GM19467 (cell line): ENCODE measurements at regions not wholly inside any gene's neighbourhood (a gene's known extent, or its start where the extent isn't known, plus 50 kb on each side); places are given as distances from the start of the nearest gene placed in this dataset.

Experiments
- ATAC-seq: cut with Tn5 transposase; IDR thresholded peaks from one replicate; pipeline ENCODE4 v1.9.1; 2021; ENCODE audit warnings: mild to moderate bottlenecking, moderate library complexity; ENCODE audit not compliant: unreplicated experiment

- ATAC-seq = no peak
Measured at GRCh38 chr5:2031581-2031980, 148.9 kb upstream of the IRX4 start.

- ATAC-seq = no peak
Measured at GRCh38 chr5:2030131-2030530, 147.4 kb upstream of the IRX4 start.

GRCh38 chr5:2029206-2029605 lies 146.5 kb upstream of the IRX4 start:
- ATAC-seq = no peak

- no peak for ATAC-seq
Measured at GRCh38 chr5:2027790-2028189, 145.1 kb upstream of the IRX4 start.

GRCh38 chr5:2024986-2025721 lies 142.4 kb upstream of the IRX4 start:
- no peak for ATAC-seq

- no peak for ATAC-seq
Measured at GRCh38 chr5:2023196-2023595, 140.5 kb upstream of the IRX4 start.

- no peak for ATAC-seq
Measured at GRCh38 chr5:2022436-2022835, 139.7 kb upstream of the IRX4 start.

- ATAC-seq = no peak
Measured at GRCh38 chr5:2021484-2022176, 138.9 kb upstream of the IRX4 start.

- no peak for ATAC-seq
Measured at GRCh38 chr5:2020730-2021129, 138.0 kb upstream of the IRX4 start.

GRCh38 chr5:2019716-2020115 lies 137.0 kb upstream of the IRX4 start:
- ATAC-seq = no peak

- ATAC-seq = no peak
Measured at GRCh38 chr5:2018390-2018724, 135.6 kb upstream of the IRX4 start.

- ATAC-seq = no peak
Measured at GRCh38 chr5:2017540-2018389, 135.0 kb upstream of the IRX4 start.

GRCh38 chr5:2015961-2016360 lies 133.2 kb upstream of the IRX4 start:
- no peak for ATAC-seq

GRCh38 chr5:2015124-2015848 lies 132.6 kb upstream of the IRX4 start:
- no peak for ATAC-seq

- no peak for ATAC-seq
Measured at GRCh38 chr5:2014058-2014610, 131.4 kb upstream of the IRX4 start.

- ATAC-seq = no peak
Measured at GRCh38 chr5:2013301-2014057, 130.8 kb upstream of the IRX4 start.

- ATAC-seq = no peak
Measured at GRCh38 chr5:2012885-2013284, 130.2 kb upstream of the IRX4 start.

GRCh38 chr5:2011481-2012411 lies 129.0 kb upstream of the IRX4 start:
- no peak for ATAC-seq

GRCh38 chr5:2010940-2011339 lies 128.2 kb upstream of the IRX4 start:
- no peak for ATAC-seq
